Spinal cord (tissue), 9 donors: ENCODE measurements at regions not wholly inside any gene's neighbourhood (a gene's known extent, or its start where the extent isn't known, plus 50 kb on each side); places are given as distances from the start of the nearest gene placed in this dataset.

ENCODE experiments used
- DNase-seq, 6 donors: peaks; one replicate each; pipeline versions ENCODE4 v3.0.0 to v3.0.0-alpha.2; 2013 to 2015; ENCODE audit warnings: low spot score in 6 of 6, low read depth in 4 of 6
- H3K27ac ChIP-seq: one replicate; pipeline ENCODE4 v1.5.1; 2013; ENCODE audit warnings: low read depth, low read length, control low read depth
- H3K27me3 ChIP-seq: one replicate; pipeline ENCODE4 v1.6.1; 2013; ENCODE audit warnings: low read length; ENCODE audit not compliant: control insufficient read depth, insufficient read depth
- H3K36me3 ChIP-seq: one replicate; pipeline ENCODE4 v1.6.1; 2013; ENCODE audit warnings: low read length; ENCODE audit not compliant: control insufficient read depth, insufficient read depth
- H3K4me1 ChIP-seq: one replicate; pipeline ENCODE4 v1.6.1; 2013; ENCODE audit warnings: low read length; ENCODE audit not compliant: control insufficient read depth, insufficient read depth
- H3K4me3 ChIP-seq: one replicate; pipeline ENCODE4 v1.5.1; 2013; ENCODE audit warnings: low read depth, low read length, control low read depth
- H3K9me3 ChIP-seq: one replicate; pipeline ENCODE4 v1.6.1; 2013; ENCODE audit warnings: low read length; ENCODE audit not compliant: control insufficient read depth, insufficient read depth
- WGBS: methylation state at CpG from one replicate; pipeline ENCODE4 v1.1.5; 2013; ENCODE audit warnings: missing lambda C conversion rate; ENCODE audit not compliant: insufficient coverage; 5-methylcytosine and 5-hydroxymethylcytosine counted together
- donor health status: healthy.

- no peak overlapping the region for H3K4me3 ChIP-seq
- H3K27ac ChIP-seq: no peak overlapping the region
- WGBS: 95% methylated on average over 4 of the region's 7 CpGs
- no peaks in the 10 kb centered on the region for H3K4me1 ChIP-seq
- no peak for DNase-seq
- H3K27me3 ChIP-seq: no peaks in the 10 kb centered on the region
- H3K36me3 ChIP-seq: no peaks in the 10 kb centered on the region
- no peaks in the 10 kb centered on the region for H3K9me3 ChIP-seq
Observed at GRCh38 chr9:115671236-115671962, 482.2 kb upstream of the PAPPA start.

- H3K27ac ChIP-seq: no peak overlapping the region
- no CpG with 5 or more reads among the region's 1 CpG for WGBS
- no peak for DNase-seq
Observed at GRCh38 chr9:115671963-115672305, 481.7 kb upstream of the PAPPA start.

GRCh38 chr9:115672477-115673316 is 480.9 kb upstream of the PAPPA start:
- 80% methylated on average over 3 of the region's 7 CpGs for WGBS

More at GRCh38 chr9:115671963-115672305, 481.7 kb upstream of the PAPPA start:
- Histone ChIP-seq H3K36me3 (no peaks in the 10 kb centered on the region), H3K4me3 (no peak overlapping the region), H3K9me3 (no peaks in the 10 kb centered on the region), H3K27me3 (no peaks in the 10 kb centered on the region), H3K4me1 (no peaks in the 10 kb centered on the region)

GRCh38 chr9:115673599-115673998 is 480.0 kb upstream of the PAPPA start:
- Histone ChIP-seq H3K36me3 (no peaks in the 10 kb centered on the region), H3K4me1 (no peaks in the 10 kb centered on the region), H3K4me3 (no peak overlapping the region), H3K9me3 (no peaks in the 10 kb centered on the region), H3K27me3 (no peaks in the 10 kb centered on the region), H3K27ac (no peak overlapping the region)
- DNase-seq: no peak
- 92% methylated on average over 3 of the region's 3 CpGs for WGBS

More at GRCh38 chr9:115672477-115673316, 480.9 kb upstream of the PAPPA start:
- no peaks in the 10 kb centered on the region for H3K27me3 ChIP-seq
- H3K4me1 ChIP-seq: no peaks in the 10 kb centered on the region
- H3K27ac ChIP-seq: no peak overlapping the region
- H3K4me3 ChIP-seq: no peak overlapping the region
- DNase-seq: no peak
- H3K9me3 ChIP-seq: no peaks in the 10 kb centered on the region
- H3K36me3 ChIP-seq: no peaks in the 10 kb centered on the region

- WGBS: 100% methylated on average over 1 of the region's 1 CpG
- no peak for DNase-seq
- no peak overlapping the region for H3K27ac ChIP-seq
Observed at GRCh38 chr9:115674091-115674490, 479.5 kb upstream of the PAPPA start.

GRCh38 chr9:115675834-115676233 is 477.8 kb upstream of the PAPPA start:
- Histone ChIP-seq H3K9me3 (no peaks in the 10 kb centered on the region), H3K27ac (no peak overlapping the region), H3K36me3 (no peaks in the 10 kb centered on the region), H3K27me3 (no peaks in the 10 kb centered on the region), H3K4me1 (no peaks in the 10 kb centered on the region), H3K4me3 (no peak overlapping the region)
- WGBS: no CpG with 5 or more reads among the region's 3 CpGs
- no peak for DNase-seq

More at GRCh38 chr9:115674091-115674490, 479.5 kb upstream of the PAPPA start:
- Histone ChIP-seq H3K4me3 (no peak overlapping the region), H3K4me1 (no peaks in the 10 kb centered on the region), H3K27me3 (no peaks in the 10 kb centered on the region), H3K9me3 (no peaks in the 10 kb centered on the region), H3K36me3 (no peaks in the 10 kb centered on the region)

GRCh38 chr9:115680231-115680630 is 473.4 kb upstream of the PAPPA start:
- WGBS: no CpG with 5 or more reads among the region's 1 CpG
- H3K9me3 ChIP-seq: peaks cover 1% of the 10 kb centered on the region
- no peaks in the 10 kb centered on the region for H3K27me3 ChIP-seq
- H3K36me3 ChIP-seq: no peaks in the 10 kb centered on the region
- no peak overlapping the region for H3K4me3 ChIP-seq
- no peak for DNase-seq
- no peak overlapping the region for H3K27ac ChIP-seq
- no peaks in the 10 kb centered on the region for H3K4me1 ChIP-seq

GRCh38 chr9:115681585-115681984 is 472.0 kb upstream of the PAPPA start:
- Histone ChIP-seq H3K4me1 (no peaks in the 10 kb centered on the region), H3K36me3 (no peaks in the 10 kb centered on the region), H3K27ac (no peak overlapping the region), H3K27me3 (no peaks in the 10 kb centered on the region), H3K9me3 (peaks cover 1% of the 10 kb centered on the region), H3K4me3 (no peak overlapping the region)
- WGBS: no CpG with 5 or more reads among the region's 3 CpGs
- no peak for DNase-seq

- Histone ChIP-seq H3K27ac (no peak overlapping the region), H3K9me3 (peaks cover 1% of the 10 kb centered on the region), H3K4me3 (no peak overlapping the region), H3K27me3 (no peaks in the 10 kb centered on the region), H3K36me3 (no peaks in the 10 kb centered on the region), H3K4me1 (no peaks in the 10 kb centered on the region)
- WGBS: no CpG with 5 or more reads among the region's 1 CpG
- no peak for DNase-seq
Observed at GRCh38 chr9:115686069-115686468, 467.5 kb upstream of the PAPPA start.

- 80% methylated on average over 2 of the region's 3 CpGs for WGBS
- no peaks in the 10 kb centered on the region for H3K27me3 ChIP-seq
- H3K4me3 ChIP-seq: no peak overlapping the region
- no peak for DNase-seq
- H3K27ac ChIP-seq: no peak overlapping the region
- H3K36me3 ChIP-seq: no peaks in the 10 kb centered on the region
- no peaks in the 10 kb centered on the region for H3K4me1 ChIP-seq
- H3K9me3 ChIP-seq: peaks cover 1% of the 10 kb centered on the region
Observed at GRCh38 chr9:115687356-115687755, 466.2 kb upstream of the PAPPA start.
